Esophagus squamous epithelium (tissue), 4 donors: ENCODE measurements at regions not wholly inside any gene's neighbourhood (a gene's known extent, or its start where the extent isn't known, plus 50 kb on each side); places are given as distances from the start of the nearest gene placed in this dataset.

Source experiments
- POLR2A ChIP-seq, 4 donors: fragments of 450-650 bp; IDR thresholded peaks; one replicate each; pipeline ENCODE4 v1.6.1; 2017; ENCODE audit warnings: antibody characterized with exemption in 4 of 4, mild to moderate bottlenecking in 4 of 4, moderate library complexity in 3 of 4
- TF ChIP-seq, protein P1 (sequence below), 6 experiments: fragments of 450-650 bp in 4 of 6; fragments of 200-600 bp in 2 of 6; sonication (generic) in 2 of 6; IDR thresholded peaks; one replicate each; pipeline ENCODE4 v1.5.1; 2016 to 2019; ENCODE audit warnings: antibody characterized with exemption in 6 of 6, mild to moderate bottlenecking in 4 of 6, moderate library complexity in 4 of 6

DNA sequence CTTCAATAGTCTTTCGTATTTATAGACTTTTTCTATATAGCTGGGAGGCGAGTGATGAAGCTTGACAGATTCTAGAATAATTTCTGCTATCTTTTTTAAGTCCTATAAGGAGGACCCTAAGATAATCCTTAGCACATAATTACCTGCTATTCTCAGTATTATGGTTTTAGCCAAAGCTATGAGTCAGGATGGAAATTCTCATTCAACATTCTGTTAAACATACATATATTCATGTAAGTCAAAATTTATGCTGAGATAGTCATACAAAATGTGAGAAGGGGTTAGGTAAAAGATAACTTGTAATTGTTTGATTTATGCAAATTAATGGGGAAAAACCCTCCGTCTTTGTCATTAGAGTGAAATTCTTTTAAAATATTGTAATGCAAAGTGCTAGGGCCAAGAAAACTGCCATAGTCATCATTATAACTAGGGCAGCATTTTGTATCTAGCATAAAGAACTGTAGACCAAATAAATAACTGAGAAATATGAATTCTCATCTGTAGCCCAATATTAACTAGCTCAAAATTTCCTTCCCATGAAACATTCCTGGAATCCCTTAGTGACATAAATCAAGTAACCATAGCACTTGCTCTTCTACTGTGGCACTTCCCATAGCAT is 118.5 kb downstream of the MRPS30 start:
- TF ChIP-seq, protein P1, sequence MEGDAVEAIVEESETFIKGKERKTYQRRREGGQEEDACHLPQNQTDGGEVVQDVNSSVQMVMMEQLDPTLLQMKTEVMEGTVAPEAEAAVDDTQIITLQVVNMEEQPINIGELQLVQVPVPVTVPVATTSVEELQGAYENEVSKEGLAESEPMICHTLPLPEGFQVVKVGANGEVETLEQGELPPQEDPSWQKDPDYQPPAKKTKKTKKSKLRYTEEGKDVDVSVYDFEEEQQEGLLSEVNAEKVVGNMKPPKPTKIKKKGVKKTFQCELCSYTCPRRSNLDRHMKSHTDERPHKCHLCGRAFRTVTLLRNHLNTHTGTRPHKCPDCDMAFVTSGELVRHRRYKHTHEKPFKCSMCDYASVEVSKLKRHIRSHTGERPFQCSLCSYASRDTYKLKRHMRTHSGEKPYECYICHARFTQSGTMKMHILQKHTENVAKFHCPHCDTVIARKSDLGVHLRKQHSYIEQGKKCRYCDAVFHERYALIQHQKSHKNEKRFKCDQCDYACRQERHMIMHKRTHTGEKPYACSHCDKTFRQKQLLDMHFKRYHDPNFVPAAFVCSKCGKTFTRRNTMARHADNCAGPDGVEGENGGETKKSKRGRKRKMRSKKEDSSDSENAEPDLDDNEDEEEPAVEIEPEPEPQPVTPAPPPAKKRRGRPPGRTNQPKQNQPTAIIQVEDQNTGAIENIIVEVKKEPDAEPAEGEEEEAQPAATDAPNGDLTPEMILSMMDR (IDR thresholded peaks at IDR 0.05) = no peak
- TF ChIP-seq POLR2A (IDR thresholded peaks at IDR 0.05) = no peak
